PC-9 (cell line): ENCODE measurements at regions not wholly inside any gene's neighbourhood (a gene's known extent, or its start where the extent isn't known, plus 50 kb on each side); places are given as distances from the start of the nearest gene placed in this dataset.

Experiments
- BruUV-seq: library from RNA; stranded (reverse); fragments of 400-500 nt; replicated peaks from 2 replicates; lab custom pipeline; 2021; lab: Mats Ljungman, UMichigan
- CTCF ChIA-PET: fragments of 300-600 bp; sonication (Branson Sonifier 250); formaldehyde crosslinking; loops from one replicate; lab custom pipeline; 2022; ENCODE audit warnings: antibody characterized with exemption; lab: Charles Lee
- POLR2A ChIA-PET: fragments of 300-600 bp; sonication (Branson Sonifier 250); formaldehyde crosslinking; loops from one replicate; lab custom pipeline; 2022; ENCODE audit warnings: antibody characterized with exemption; ENCODE audit not compliant: unreplicated experiment; lab: Charles Lee
- DNase-seq, 2 experiments: peaks; one replicate each; pipeline versions ENCODE4 v3.0.0 to v3.0.0-alpha.2; 2015 to 2022; ENCODE audit warnings: mixed read lengths in 1 of 2
- H2AFZ ChIP-seq: fragments of 200-600 bp; sonication (generic); 2 replicates; pipeline ENCODE4 v1.8.1; 2017; ENCODE audit warnings: antibody characterized with exemption
- H3F3A ChIP-seq: fragments of 200-600 bp; sonication (generic); 2 replicates; pipeline ENCODE4 v1.8.1; 2017; ENCODE audit warnings: antibody characterized with exemption, mild to moderate bottlenecking, low read depth; ENCODE audit not compliant: insufficient read depth
- H3K27ac ChIP-seq: fragments of 200-600 bp; sonication (generic); 2 replicates; pipeline ENCODE4 v1.6.1; 2016; ENCODE audit warnings: mixed run types
- H3K27me3 ChIP-seq: fragments of 200-600 bp; sonication (generic); 2 replicates; pipeline ENCODE4 v1.6.1; 2016; ENCODE audit warnings: low read depth, mixed run types; ENCODE audit not compliant: insufficient read depth
- H3K36me3 ChIP-seq: fragments of 200-600 bp; sonication (generic); 2 replicates; pipeline ENCODE4 v1.6.1; 2016; ENCODE audit warnings: low read depth, mixed run types
- H3K4me1 ChIP-seq: fragments of 200-600 bp; sonication (generic); replicated peaks from 2 replicates; pipeline ENCODE4 v1.6.1; 2016; ENCODE audit warnings: mixed run types; ENCODE audit not compliant: insufficient read depth
- H3K4me2 ChIP-seq: fragments of 200-600 bp; sonication (generic); 2 replicates; pipeline ENCODE4 v1.6.1; 2017; ENCODE audit warnings: mixed run types
- H3K4me3 ChIP-seq: fragments of 200-600 bp; sonication (generic); 2 replicates; pipeline ENCODE4 v1.6.1; 2016; ENCODE audit warnings: mixed run types
- H3K79me2 ChIP-seq: fragments of 200-600 bp; sonication (generic); 2 replicates; pipeline ENCODE4 v1.6.1; 2017; ENCODE audit warnings: low read depth, mixed run types
- H3K9me2 ChIP-seq: fragments of 200-600 bp; sonication (generic); 2 replicates; pipeline ENCODE4 v1.8.1; 2017; ENCODE audit warnings: mild to moderate bottlenecking; ENCODE audit not compliant: insufficient read depth
- H3K9me3 ChIP-seq: fragments of 200-600 bp; sonication (generic); 2 replicates; pipeline ENCODE4 v1.8.1; 2016; ENCODE audit warnings: low read depth; ENCODE audit not compliant: insufficient read depth
- H4K20me1 ChIP-seq: fragments of 200-600 bp; sonication (generic); 2 replicates; pipeline ENCODE4 v1.8.1; 2017; ENCODE audit not compliant: insufficient read depth
- EZH2 ChIP-seq: fragments of 200-600 bp; sonication (generic); IDR thresholded peaks from 2 replicates; pipeline ENCODE4 v1.8.0; 2017; ENCODE audit warnings: antibody characterized with exemption, low read depth
- intact Hi-C: fragments of 100-400 bp; cut with micrococcal nuclease; formaldehyde crosslinking; loops from one replicate; pipeline ENCODE4 v1.10.0; 2022; ENCODE audit not compliant: unreplicated experiment
- TF ChIP-seq, protein P1 (sequence below): fragments of 200-600 bp; sonication (generic); conservative IDR thresholded peaks from 2 replicates; pipeline ENCODE4 v1.6.1; 2017; ENCODE audit warnings: mixed run types, antibody characterized with exemption, mild to moderate bottlenecking, moderate library complexity

DNA sequence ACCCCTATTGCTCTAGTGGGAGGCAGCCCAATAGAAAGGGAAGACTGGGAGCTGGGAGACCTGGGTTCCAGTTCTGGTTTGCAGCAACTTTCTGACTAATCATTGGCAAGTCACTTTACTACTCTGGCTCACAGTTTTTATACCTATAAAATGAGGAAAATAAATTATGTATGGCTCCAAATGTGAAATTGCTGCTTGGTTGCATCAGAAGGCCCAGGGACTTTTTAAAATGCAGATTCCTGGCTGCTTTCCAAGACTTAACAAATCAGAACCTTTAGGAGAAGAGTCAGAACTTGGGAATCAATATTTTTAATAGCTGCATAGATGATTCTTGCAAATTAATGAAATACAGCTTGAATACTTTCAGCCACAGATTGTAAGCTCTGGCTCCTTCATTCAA lies 943.9 kb downstream of the EPHA4 start:
- no peaks in the 10 kb centered on the region for H3K79me2 ChIP-seq
- intact Hi-C loops = no loop called here
- no TSS peak for BruUV-seq
- no peak overlapping the region for H3K4me3 ChIP-seq
- no peak overlapping the region for H3K4me2 ChIP-seq
- H3F3A ChIP-seq = no peaks in the 10 kb centered on the region
- no peaks in the 10 kb centered on the region for H3K4me1 ChIP-seq
- no peaks in the 10 kb centered on the region for H3K9me3 ChIP-seq
- ChIA-PET POLR2A (no interaction called here), CTCF (no interaction called here)
- no peaks in the 10 kb centered on the region for H4K20me1 ChIP-seq
- no peak overlapping the region for H3K27ac ChIP-seq
- no peaks in the 10 kb centered on the region for H3K36me3 ChIP-seq
- TF ChIP-seq EZH2 = no peak
- no peak overlapping the region for H2AFZ ChIP-seq
- no peaks in the 10 kb centered on the region for H3K9me2 ChIP-seq
- H3K27me3 ChIP-seq = no peaks in the 10 kb centered on the region
- no peak for DNase-seq

DNA sequence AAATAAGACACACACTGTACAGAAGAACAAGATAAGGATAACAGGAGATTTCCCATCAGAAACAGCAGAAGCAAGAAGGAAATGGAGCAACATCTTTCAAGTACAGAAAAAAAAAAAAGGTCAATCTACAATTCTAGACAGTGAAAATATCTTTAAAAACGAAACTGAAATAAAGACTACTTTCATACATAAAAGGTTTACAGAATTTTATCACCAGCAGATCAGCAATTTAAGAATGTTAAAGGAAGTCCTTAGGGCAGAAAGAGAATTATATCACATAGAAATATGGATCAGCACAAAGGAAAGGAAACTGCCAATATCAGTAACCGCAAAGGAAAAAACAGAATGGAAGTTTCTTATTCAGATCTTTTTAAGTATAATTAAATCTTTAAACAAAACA lies 931.0 kb downstream of the EPHA4 start:
- no peak overlapping the region for H3K4me2 ChIP-seq
- H3K36me3 ChIP-seq = no peaks in the 10 kb centered on the region
- H2AFZ ChIP-seq = peak overlapping the region; percentile 33
- no peaks in the 10 kb centered on the region for H3F3A ChIP-seq
- TF ChIP-seq, protein P1, sequence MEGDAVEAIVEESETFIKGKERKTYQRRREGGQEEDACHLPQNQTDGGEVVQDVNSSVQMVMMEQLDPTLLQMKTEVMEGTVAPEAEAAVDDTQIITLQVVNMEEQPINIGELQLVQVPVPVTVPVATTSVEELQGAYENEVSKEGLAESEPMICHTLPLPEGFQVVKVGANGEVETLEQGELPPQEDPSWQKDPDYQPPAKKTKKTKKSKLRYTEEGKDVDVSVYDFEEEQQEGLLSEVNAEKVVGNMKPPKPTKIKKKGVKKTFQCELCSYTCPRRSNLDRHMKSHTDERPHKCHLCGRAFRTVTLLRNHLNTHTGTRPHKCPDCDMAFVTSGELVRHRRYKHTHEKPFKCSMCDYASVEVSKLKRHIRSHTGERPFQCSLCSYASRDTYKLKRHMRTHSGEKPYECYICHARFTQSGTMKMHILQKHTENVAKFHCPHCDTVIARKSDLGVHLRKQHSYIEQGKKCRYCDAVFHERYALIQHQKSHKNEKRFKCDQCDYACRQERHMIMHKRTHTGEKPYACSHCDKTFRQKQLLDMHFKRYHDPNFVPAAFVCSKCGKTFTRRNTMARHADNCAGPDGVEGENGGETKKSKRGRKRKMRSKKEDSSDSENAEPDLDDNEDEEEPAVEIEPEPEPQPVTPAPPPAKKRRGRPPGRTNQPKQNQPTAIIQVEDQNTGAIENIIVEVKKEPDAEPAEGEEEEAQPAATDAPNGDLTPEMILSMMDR = no peak
- no peak for TF ChIP-seq EZH2
- ChIA-PET CTCF (no interaction called here), POLR2A (no interaction called here)
- H3K4me1 ChIP-seq = no peaks in the 10 kb centered on the region
- no peaks in the 10 kb centered on the region for H4K20me1 ChIP-seq
- no peak for DNase-seq
- BruUV-seq = no TSS peak
- H3K27ac ChIP-seq = no peak overlapping the region
- intact Hi-C loops = no loop called here
- no peaks in the 10 kb centered on the region for H3K79me2 ChIP-seq
- H3K9me3 ChIP-seq = 0 out of 2 replicates have a peak, but pooled peaks cover 3% of the 10 kb centered on the region
- no peaks in the 10 kb centered on the region for H3K27me3 ChIP-seq
- H3K4me3 ChIP-seq = no peak overlapping the region
- no peaks in the 10 kb centered on the region; the same call in 1 of the 2 replicates for H3K9me2 ChIP-seq

DNA sequence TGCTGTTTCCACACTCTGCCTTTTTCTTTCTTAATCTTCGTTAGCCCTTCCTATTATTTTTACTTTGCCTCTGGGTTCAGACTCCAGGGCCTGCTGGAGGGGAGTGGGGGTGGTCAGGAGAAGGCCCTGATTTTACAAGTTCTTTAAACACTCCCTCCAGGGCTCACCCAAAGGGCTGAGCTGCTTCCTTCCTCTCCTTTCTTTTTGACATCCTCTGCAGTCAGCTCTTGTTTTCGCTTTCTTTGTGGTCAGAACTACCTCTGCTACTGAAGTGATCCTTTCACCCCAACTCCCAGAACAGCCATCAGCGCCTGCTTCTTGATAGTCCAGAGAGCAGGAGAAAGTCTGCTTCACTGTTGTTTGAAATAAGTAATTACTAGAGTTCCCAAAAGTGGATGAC lies 925.7 kb downstream of the EPHA4 start:
- Histone ChIP-seq H3K9me3 (0 out of 2 replicates have a peak, but pooled peaks cover 3% of the 10 kb centered on the region), H4K20me1 (no peaks in the 10 kb centered on the region), H3K4me2 (no peak overlapping the region), H3K9me2 (no peaks in the 10 kb centered on the region; the same call in 1 of the 2 replicates), H3K27me3 (no peaks in the 10 kb centered on the region), H3F3A (no peaks in the 10 kb centered on the region), H3K36me3 (no peaks in the 10 kb centered on the region), H2AFZ (no peak overlapping the region), H3K79me2 (no peaks in the 10 kb centered on the region), H3K4me3 (no peak overlapping the region), H3K27ac (no peak overlapping the region), H3K4me1 (no peaks in the 10 kb centered on the region)
- no TSS peak for BruUV-seq
- intact Hi-C loops = no loop called here
- no peak for TF ChIP-seq EZH2
- TF ChIP-seq, protein P1 = no peak
- no peak for DNase-seq
- POLR2A ChIA-PET = no interaction called here
- CTCF ChIA-PET = no interaction called here

DNA sequence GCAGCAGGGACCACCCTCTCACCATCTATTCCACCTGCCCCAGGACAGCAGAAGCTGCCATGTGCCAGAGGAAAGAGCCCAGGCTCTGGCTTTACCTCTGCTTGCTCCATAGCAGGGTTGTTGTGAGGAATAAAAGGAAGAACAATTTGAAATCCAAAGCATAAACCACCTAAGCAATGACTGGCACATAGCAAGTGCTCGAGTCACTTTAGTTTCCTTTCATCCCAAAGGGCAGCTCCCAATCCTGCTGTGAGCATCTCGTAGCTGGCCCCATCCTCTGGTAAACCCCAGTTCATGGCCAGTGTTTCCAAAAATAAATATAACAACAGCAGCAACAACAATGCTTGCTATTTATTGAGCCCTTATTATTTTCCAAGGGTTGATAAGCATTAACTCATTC lies 923.5 kb downstream of the EPHA4 start:
- Histone ChIP-seq H3F3A (no peaks in the 10 kb centered on the region), H3K4me1 (no peaks in the 10 kb centered on the region), H3K79me2 (no peaks in the 10 kb centered on the region), H3K4me2 (no peak overlapping the region), H3K9me3 (0 out of 2 replicates have a peak, but pooled peaks cover 3% of the 10 kb centered on the region), H3K27me3 (no peaks in the 10 kb centered on the region), H2AFZ (no peak overlapping the region), H3K4me3 (no peak overlapping the region), H3K9me2 (no peaks in the 10 kb centered on the region; the same call in 1 of the 2 replicates), H4K20me1 (no peaks in the 10 kb centered on the region), H3K27ac (no peak overlapping the region), H3K36me3 (no peaks in the 10 kb centered on the region)
- ChIA-PET POLR2A (no interaction called here), CTCF (no interaction called here)
- no peak for TF ChIP-seq EZH2
- TF ChIP-seq, protein P1 = no peak
- DNase-seq = no peak
- BruUV-seq = no TSS peak
- intact Hi-C loops = no loop called here
